ENCODE measurements at regions not wholly inside any gene's neighbourhood (a gene's known extent, or its start where the extent isn't known, plus 50 kb on each side); places are given as distances from the start of the nearest gene placed in this dataset.

- Histone ChIP-seq H3K4me3 (no peak overlapping the region), H3K4me1 (peaks cover 10% of the 10 kb centered on the region), H3K27ac (no peak overlapping the region), H3K9me3 (no peaks in the 10 kb centered on the region), H3K27me3 (no peaks in the 10 kb centered on the region), H3K36me3 (ENCODE audit: low read depth, missing control alignments) (no peaks in the 10 kb centered on the region)
- DNase-seq, result peak; percentile 40
- 55 to 57% methylated on average over 2 of the region's 2 CpGs for WGBS, 2 donors
- no peak for TF ChIP-seq POLR2A (IDR thresholded peaks at IDR 0.05)
- TF ChIP-seq, protein P1, sequence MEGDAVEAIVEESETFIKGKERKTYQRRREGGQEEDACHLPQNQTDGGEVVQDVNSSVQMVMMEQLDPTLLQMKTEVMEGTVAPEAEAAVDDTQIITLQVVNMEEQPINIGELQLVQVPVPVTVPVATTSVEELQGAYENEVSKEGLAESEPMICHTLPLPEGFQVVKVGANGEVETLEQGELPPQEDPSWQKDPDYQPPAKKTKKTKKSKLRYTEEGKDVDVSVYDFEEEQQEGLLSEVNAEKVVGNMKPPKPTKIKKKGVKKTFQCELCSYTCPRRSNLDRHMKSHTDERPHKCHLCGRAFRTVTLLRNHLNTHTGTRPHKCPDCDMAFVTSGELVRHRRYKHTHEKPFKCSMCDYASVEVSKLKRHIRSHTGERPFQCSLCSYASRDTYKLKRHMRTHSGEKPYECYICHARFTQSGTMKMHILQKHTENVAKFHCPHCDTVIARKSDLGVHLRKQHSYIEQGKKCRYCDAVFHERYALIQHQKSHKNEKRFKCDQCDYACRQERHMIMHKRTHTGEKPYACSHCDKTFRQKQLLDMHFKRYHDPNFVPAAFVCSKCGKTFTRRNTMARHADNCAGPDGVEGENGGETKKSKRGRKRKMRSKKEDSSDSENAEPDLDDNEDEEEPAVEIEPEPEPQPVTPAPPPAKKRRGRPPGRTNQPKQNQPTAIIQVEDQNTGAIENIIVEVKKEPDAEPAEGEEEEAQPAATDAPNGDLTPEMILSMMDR (IDR thresholded peaks at IDR 0.05), result no peak
- intact Hi-C loops (cut with DNase I; ENCODE audit: low total_unique reads), result no loop called here
These were observed 168.6 kb downstream of the CARTPT start for GRCh38 chr5:71887680-71888079.

- TF ChIP-seq, protein P1 (IDR thresholded peaks at IDR 0.05), result no peak
- TF ChIP-seq POLR2A (IDR thresholded peaks at IDR 0.05), result no peak
- Histone ChIP-seq H3K9me3 (no peaks in the 10 kb centered on the region), H3K27ac (no peak overlapping the region), H3K27me3 (no peaks in the 10 kb centered on the region), H3K4me1 (peaks cover 7% of the 10 kb centered on the region), H3K4me3 (no peak overlapping the region), H3K36me3 (ENCODE audit: low read depth, missing control alignments) (no peaks in the 10 kb centered on the region)
- intact Hi-C loops (cut with DNase I; ENCODE audit: low total_unique reads), result no loop called here
- no peak for DNase-seq
- WGBS, 2 donors, result 93 to 100% methylated on average over 1 of the region's 1 CpG
These were observed 172.3 kb downstream of the CARTPT start for GRCh38 chr5:71891406-71891805.

- no peak for TF ChIP-seq POLR2A (IDR thresholded peaks at IDR 0.05)
- TF ChIP-seq, protein P1 (IDR thresholded peaks at IDR 0.05), result no peak
- Histone ChIP-seq H3K4me1 (peaks cover 7% of the 10 kb centered on the region), H3K4me3 (no peak overlapping the region), H3K36me3 (ENCODE audit: low read depth, missing control alignments) (no peaks in the 10 kb centered on the region), H3K27ac (no peak overlapping the region), H3K9me3 (no peaks in the 10 kb centered on the region), H3K27me3 (no peaks in the 10 kb centered on the region)
- WGBS, 2 donors, result 34 to 43% methylated on average over 4 of the region's 4 CpGs
- DNase-seq, result peak; percentile 28
- intact Hi-C loops (cut with DNase I; ENCODE audit: low total_unique reads), result no loop called here
These were observed 172.8 kb downstream of the CARTPT start for GRCh38 chr5:71891856-71892255.

DNA sequence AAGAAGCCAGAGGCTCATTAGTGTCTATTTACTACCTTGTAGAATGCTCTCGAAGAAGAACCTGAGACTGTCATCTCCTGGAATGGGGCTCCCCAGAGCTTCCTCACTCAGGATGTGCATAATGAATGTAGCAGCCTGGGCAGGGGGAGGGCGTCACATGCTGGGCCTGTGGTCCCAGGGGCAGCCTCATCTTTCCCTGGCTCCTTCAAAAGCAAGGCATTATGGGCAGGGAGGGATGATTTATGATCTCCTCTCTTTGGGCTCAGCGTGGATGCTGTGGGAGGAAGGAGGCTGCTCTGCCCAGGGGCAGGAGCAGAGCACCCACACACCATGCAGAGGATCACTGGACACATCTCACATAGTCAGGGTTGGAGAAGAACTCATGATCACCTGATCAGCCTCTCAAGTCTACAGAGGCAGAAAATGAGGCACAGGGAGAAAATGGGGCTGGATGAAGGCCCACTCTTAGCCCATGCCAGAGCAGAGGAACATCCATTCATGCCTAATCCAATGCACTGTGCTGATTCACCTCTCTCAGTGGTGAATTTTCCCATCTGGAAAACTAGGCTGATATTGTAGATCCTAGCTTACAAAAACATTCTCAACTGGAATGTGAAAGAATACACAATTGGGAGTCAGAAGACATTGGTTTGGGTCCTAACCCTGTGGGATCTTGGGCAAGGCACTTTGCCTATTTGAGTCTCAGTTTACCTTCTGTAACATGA is 173.7 kb downstream of the CARTPT start:
- no peak for DNase-seq
- TF ChIP-seq, protein P1 (IDR thresholded peaks at IDR 0.05), result no peak
- no peak for TF ChIP-seq POLR2A (IDR thresholded peaks at IDR 0.05)
- no peak overlapping the region for H3K4me3 ChIP-seq
- H3K36me3 ChIP-seq (ENCODE audit: low read depth, missing control alignments), result no peaks in the 10 kb centered on the region
- 79 to 85% methylated on average over 3 of the region's 3 CpGs for WGBS, 2 donors
- no peak overlapping the region for H3K27ac ChIP-seq
- intact Hi-C loops (cut with DNase I; ENCODE audit: low total_unique reads), result no loop called here
- peaks cover 7% of the 10 kb centered on the region for H3K4me1 ChIP-seq
- H3K27me3 ChIP-seq, result no peaks in the 10 kb centered on the region
- H3K9me3 ChIP-seq, result no peaks in the 10 kb centered on the region

- no peak for DNase-seq
- Histone ChIP-seq H3K36me3 (ENCODE audit: low read depth, missing control alignments) (no peaks in the 10 kb centered on the region), H3K4me1 (peaks cover 7% of the 10 kb centered on the region), H3K27me3 (no peaks in the 10 kb centered on the region), H3K4me3 (no peak overlapping the region), H3K27ac (no peak overlapping the region), H3K9me3 (no peaks in the 10 kb centered on the region)
- intact Hi-C loops (cut with DNase I; ENCODE audit: low total_unique reads), result no loop called here
- WGBS, 2 donors, result 81 to 91% methylated on average over 3 of the region's 3 CpGs
- TF ChIP-seq, protein P1 (IDR thresholded peaks at IDR 0.05), result no peak
- no peak for TF ChIP-seq POLR2A (IDR thresholded peaks at IDR 0.05)
These were observed 174.4 kb downstream of the CARTPT start for GRCh38 chr5:71893451-71893850.

Data from testis (tissue), 2 donors.